ENCODE measurements at regions not wholly inside any gene's neighbourhood (a gene's known extent, or its start where the extent isn't known, plus 50 kb on each side); places are given as distances from the start of the nearest gene placed in this dataset.

GRCh38 chr5:4043135-4043534 is 447.5 kb downstream of the IRX1 start:
- H3K27me3 Mint-ChIP-seq = no peaks in the 10 kb centered on the region
- no peak overlapping the region for H3K4me3 Mint-ChIP-seq
- H3K4me1 Mint-ChIP-seq = peaks cover 2% of the 10 kb centered on the region
- no peak for ATAC-seq (ENCODE audit: low read depth)
- no peak for DNase-seq
- no peak overlapping the region for H3K27ac Mint-ChIP-seq
- POLR2A ChIA-PET = no interaction called here
- no peaks in the 10 kb centered on the region for H3K36me3 Mint-ChIP-seq
- H3K9me3 Mint-ChIP-seq = peaks cover 2% of the 10 kb centered on the region

GRCh38 chr5:4044881-4045280 is 449.2 kb downstream of the IRX1 start:
- no peak overlapping the region for H3K4me3 Mint-ChIP-seq
- DNase-seq (no peak), ATAC-seq (ENCODE audit: low read depth) (no peak)
- no peaks in the 10 kb centered on the region for H3K27me3 Mint-ChIP-seq
- no peak overlapping the region for H3K27ac Mint-ChIP-seq
- no peaks in the 10 kb centered on the region for H3K36me3 Mint-ChIP-seq
- peaks cover 2% of the 10 kb centered on the region for H3K4me1 Mint-ChIP-seq
- POLR2A ChIA-PET = no interaction called here
- H3K9me3 Mint-ChIP-seq = peaks cover 2% of the 10 kb centered on the region

- ATAC-seq (ENCODE audit: low read depth) (no peak), DNase-seq (no peak)
- Mint-ChIP-seq H3K27me3 (no peaks in the 10 kb centered on the region), H3K27ac (no peak overlapping the region), H3K4me3 (no peak overlapping the region), H3K9me3 (no peaks in the 10 kb centered on the region), H3K36me3 (no peaks in the 10 kb centered on the region), H3K4me1 (no peaks in the 10 kb centered on the region)
- POLR2A ChIA-PET = no interaction called here
Observed at GRCh38 chr5:4048398-4048797, 452.8 kb downstream of the IRX1 start.

- Mint-ChIP-seq H3K4me3 (no peak overlapping the region), H3K9me3 (no peaks in the 10 kb centered on the region), H3K36me3 (no peaks in the 10 kb centered on the region), H3K4me1 (no peaks in the 10 kb centered on the region), H3K27ac (no peak overlapping the region), H3K27me3 (no peaks in the 10 kb centered on the region)
- POLR2A ChIA-PET = no interaction called here
- ATAC-seq (ENCODE audit: low read depth) (no peak), DNase-seq (no peak)
Observed at GRCh38 chr5:4050203-4050602, 454.6 kb downstream of the IRX1 start.

GRCh38 chr5:4053136-4053535 is 457.5 kb downstream of the IRX1 start:
- Mint-ChIP-seq H3K9me3 (peaks cover 2% of the 10 kb centered on the region), H3K27me3 (no peaks in the 10 kb centered on the region), H3K27ac (no peak overlapping the region), H3K4me3 (no peak overlapping the region), H3K36me3 (no peaks in the 10 kb centered on the region), H3K4me1 (no peaks in the 10 kb centered on the region)
- no peak for ATAC-seq (ENCODE audit: low read depth)
- POLR2A ChIA-PET = no interaction called here
- no peak for DNase-seq

GRCh38 chr5:4054092-4054491 is 458.5 kb downstream of the IRX1 start:
- no peak overlapping the region for H3K4me3 Mint-ChIP-seq
- H3K4me1 Mint-ChIP-seq = no peaks in the 10 kb centered on the region
- no peaks in the 10 kb centered on the region for H3K27me3 Mint-ChIP-seq
- peaks cover 2% of the 10 kb centered on the region for H3K9me3 Mint-ChIP-seq
- DNase-seq = no peak
- H3K27ac Mint-ChIP-seq = no peak overlapping the region
- H3K36me3 Mint-ChIP-seq = no peaks in the 10 kb centered on the region
- POLR2A ChIA-PET = no interaction called here
- no peak for ATAC-seq (ENCODE audit: low read depth)

GRCh38 chr5:4058899-4059298 is 463.3 kb downstream of the IRX1 start:
- POLR2A ChIA-PET = no interaction called here
- Mint-ChIP-seq H3K9me3 (peaks cover 2% of the 10 kb centered on the region), H3K36me3 (no peaks in the 10 kb centered on the region), H3K27me3 (no peaks in the 10 kb centered on the region), H3K4me1 (no peaks in the 10 kb centered on the region), H3K27ac (no peak overlapping the region), H3K4me3 (no peak overlapping the region)
- ATAC-seq (ENCODE audit: low read depth) (no peak), DNase-seq (no peak)

- POLR2A ChIA-PET = no interaction called here
- no peaks in the 10 kb centered on the region for H3K36me3 Mint-ChIP-seq
- ATAC-seq (ENCODE audit: low read depth) (no peak), DNase-seq (no peak)
- H3K9me3 Mint-ChIP-seq = peaks cover 1% of the 10 kb centered on the region
- no peak overlapping the region for H3K4me3 Mint-ChIP-seq
- H3K4me1 Mint-ChIP-seq = no peaks in the 10 kb centered on the region
- no peaks in the 10 kb centered on the region for H3K27me3 Mint-ChIP-seq
- no peak overlapping the region for H3K27ac Mint-ChIP-seq
Observed at GRCh38 chr5:4065472-4066320, 470.1 kb downstream of the IRX1 start.

- Mint-ChIP-seq H3K27me3 (no peaks in the 10 kb centered on the region), H3K9me3 (peaks cover 1% of the 10 kb centered on the region), H3K4me3 (no peak overlapping the region), H3K4me1 (no peaks in the 10 kb centered on the region), H3K36me3 (no peaks in the 10 kb centered on the region), H3K27ac (no peak overlapping the region)
- no peak for DNase-seq
- POLR2A ChIA-PET = no interaction called here
- no peak for ATAC-seq (ENCODE audit: low read depth)
Observed at GRCh38 chr5:4068171-4068570, 472.5 kb downstream of the IRX1 start.

GRCh38 chr5:4078544-4078943 is 482.9 kb downstream of the IRX1 start:
- Mint-ChIP-seq H3K4me1 (no peaks in the 10 kb centered on the region), H3K27me3 (no peaks in the 10 kb centered on the region), H3K27ac (no peak overlapping the region), H3K36me3 (no peaks in the 10 kb centered on the region), H3K4me3 (no peak overlapping the region), H3K9me3 (peaks cover 12% of the 10 kb centered on the region)
- POLR2A ChIA-PET = no interaction called here
- ATAC-seq (ENCODE audit: low read depth) = no peak
- no peak for DNase-seq

- Mint-ChIP-seq H3K36me3 (no peaks in the 10 kb centered on the region), H3K27me3 (no peaks in the 10 kb centered on the region), H3K4me3 (no peak overlapping the region), H3K4me1 (no peaks in the 10 kb centered on the region), H3K9me3 (peaks cover 12% of the 10 kb centered on the region), H3K27ac (no peak overlapping the region)
- POLR2A ChIA-PET = no interaction called here
- DNase-seq (no peak), ATAC-seq (ENCODE audit: low read depth) (no peak)
Observed at GRCh38 chr5:4079831-4080230, 484.2 kb downstream of the IRX1 start.

GRCh38 chr5:4080370-4080769 is 484.7 kb downstream of the IRX1 start:
- Mint-ChIP-seq H3K36me3 (no peaks in the 10 kb centered on the region), H3K4me1 (no peaks in the 10 kb centered on the region), H3K27ac (no peak overlapping the region), H3K27me3 (no peaks in the 10 kb centered on the region), H3K4me3 (no peak overlapping the region), H3K9me3 (peaks cover 12% of the 10 kb centered on the region)
- ATAC-seq (ENCODE audit: low read depth) (no peak), DNase-seq (no peak)
- POLR2A ChIA-PET = no interaction called here

GRCh38 chr5:4081059-4081458 is 485.4 kb downstream of the IRX1 start:
- DNase-seq (no peak), ATAC-seq (ENCODE audit: low read depth) (no peak)
- Mint-ChIP-seq H3K27ac (no peak overlapping the region), H3K4me1 (no peaks in the 10 kb centered on the region), H3K36me3 (no peaks in the 10 kb centered on the region), H3K27me3 (no peaks in the 10 kb centered on the region), H3K4me3 (no peak overlapping the region), H3K9me3 (peaks cover 12% of the 10 kb centered on the region)
- POLR2A ChIA-PET = no interaction called here

- Mint-ChIP-seq H3K36me3 (no peaks in the 10 kb centered on the region), H3K27ac (no peak overlapping the region), H3K4me3 (no peak overlapping the region), H3K27me3 (no peaks in the 10 kb centered on the region), H3K4me1 (no peaks in the 10 kb centered on the region), H3K9me3 (peaks cover 12% of the 10 kb centered on the region)
- POLR2A ChIA-PET = no interaction called here
- no peak for ATAC-seq (ENCODE audit: low read depth)
- DNase-seq = no peak
Observed at GRCh38 chr5:4081466-4081865, 485.8 kb downstream of the IRX1 start.

All from activated naive CD8-positive, alpha-beta T cell treated with anti-CD3 and anti-CD28 coated beads, Interleukin-2, amount 10 ng/mL, durations not matched to agents 7 days and 5 days (primary cell).